K562 (cell line): ENCODE measurements at regions not wholly inside any gene's neighbourhood (a gene's known extent, or its start where the extent isn't known, plus 50 kb on each side); places are given as distances from the start of the nearest gene placed in this dataset.

Experiments
- ATAC-seq: fragments of 200-7000 bp; cut with Tn5 transposase; 3 replicates; pipeline ENCODE4 v1.9.1; 2020; ENCODE audit warnings: moderate library complexity
- BruUV-seq: library from RNA; stranded (reverse); fragments of 400-500 nt; replicated peaks from 2 replicates; lab custom pipeline; 2021; lab: Mats Ljungman, UMichigan
- CTCF ChIA-PET: fragments of 300-600 bp; formaldehyde crosslinking; extraction: SDS; loops from one replicate; lab custom pipeline; 2021; ENCODE audit warnings: low intra/inter-chr PET ratio; lab: Yijun Ruan, JAX
- POLR2A ChIA-PET: fragments of 300-600, 350-650 bp; sonication (Branson Sonifier 250); formaldehyde crosslinking; extraction: SDS; loops from one replicate; lab custom pipeline; 2021; ENCODE audit warnings: antibody characterized with exemption, inconsistent platforms; lab: Yijun Ruan, JAX
- DNase-seq, 4 experiments: peaks; one replicate each; pipeline versions ENCODE4 v3.0.0 to v3.0.0-alpha.2; 2011 to 2018; ENCODE audit warnings: low spot score in 3 of 4, mixed read lengths in 3 of 4; ENCODE audit errors: extremely low read depth in 1 of 4
- FAIRE-seq: peaks from 2 replicates; lab custom pipeline; 2011; peaks lifted over from hg19 to GRCh38; lab: Jason Lieb, UNC
- H2AFZ ChIP-seq: 2 replicates; pipeline ENCODE4 v1.6.0; 2011; ENCODE audit warnings: low read depth, low read length, control low read depth, inconsistent platforms
- H3K27ac ChIP-seq: fragments of 200-600 bp; 3 replicates; pipeline ENCODE4 v1.8.0; 2011; ENCODE audit warnings: low read depth, mild to moderate bottlenecking, control low read depth, inconsistent platforms, low read length, moderate library complexity, mixed read lengths; ENCODE audit errors: extremely low read depth
- H3K27me3 ChIP-seq, 2 experiments: fragments of 300-600 bp in 1 of 2; 2 replicates in 1 of 2; 3 replicates in 1 of 2; pipeline versions ENCODE4 v1.6.0 to v1.8.0; 2011; ENCODE audit warnings: inconsistent platforms in 2 of 2, low read length in 2 of 2, mild to moderate bottlenecking in 1 of 2, mixed read lengths in 1 of 2, moderate library complexity in 1 of 2; ENCODE audit not compliant: control insufficient read depth in 2 of 2, insufficient read depth in 2 of 2
- H3K36me3 ChIP-seq: fragments of 300-600 bp; 3 replicates; pipeline ENCODE4 v1.8.0; 2011; ENCODE audit warnings: mild to moderate bottlenecking, low read length, inconsistent platforms; ENCODE audit not compliant: control insufficient read depth, insufficient read depth
- H3K4me1 ChIP-seq, 2 experiments: fragments of 200-600 bp in 1 of 2; replicated peaks in 1 of 2; 2 replicates in 1 of 2; 3 replicates in 1 of 2; pipeline versions ENCODE4 v1.5.1 to v1.8.0; 2011; ENCODE audit warnings: inconsistent platforms in 2 of 2, low read length in 2 of 2, mild to moderate bottlenecking in 1 of 2, mixed read lengths in 1 of 2, moderate library complexity in 1 of 2; ENCODE audit not compliant: control insufficient read depth in 2 of 2, insufficient read depth in 2 of 2
- H3K4me2 ChIP-seq: 2 replicates; pipeline ENCODE4 v1.6.1; 2011; ENCODE audit warnings: low read length, control low read depth, inconsistent platforms, mixed read lengths; ENCODE audit not compliant: insufficient read depth
- H3K4me3 ChIP-seq: fragments of 200-600 bp; sonication (generic), shearing (Covaris generic); 2 replicates; pipeline ENCODE4 v1.5.1; 2016; ENCODE audit warnings: control low read depth, inconsistent platforms
- H3K79me2 ChIP-seq: fragments of 200-600 bp; 3 replicates; pipeline ENCODE4 v1.8.0; 2011; ENCODE audit warnings: low read length, inconsistent platforms; ENCODE audit not compliant: control insufficient read depth, insufficient read depth
- H3K9ac ChIP-seq, 2 experiments: 2 replicates each; pipeline versions ENCODE4 v1.6.0 to v1.6.1; 2011; ENCODE audit warnings: low read depth in 2 of 2, low read length in 2 of 2, control low read depth in 1 of 2, inconsistent platforms in 1 of 2, mild to moderate bottlenecking in 1 of 2, mixed read lengths in 1 of 2; ENCODE audit not compliant: insufficient read depth in 1 of 2
- H3K9me1 ChIP-seq: one replicate; pipeline ENCODE4 v1.6.0; 2011; ENCODE audit warnings: inconsistent platforms, mild to moderate bottlenecking, low read length, moderate library complexity; ENCODE audit not compliant: control insufficient read depth, insufficient read depth
- H3K9me3 ChIP-seq: replicated peaks from 2 replicates; pipeline ENCODE4 v1.5.1; 2011; ENCODE audit warnings: low read depth, low read length, inconsistent platforms; ENCODE audit not compliant: control insufficient read depth, insufficient read depth
- H4K20me1 ChIP-seq: replicated peaks from 2 replicates; pipeline ENCODE4 v1.6.1; 2011; ENCODE audit warnings: low read length, inconsistent platforms, mixed read lengths; ENCODE audit not compliant: control insufficient read depth, insufficient read depth
- CSDE1 ChIP-seq, 2 experiments: fragments of 450-650 bp; IDR thresholded peaks; 2 replicates each; pipeline ENCODE4 v1.6.1; 2016; ENCODE audit warnings: mild to moderate bottlenecking in 1 of 2
- DACH1 ChIP-seq: fragments of 450-650 bp; IDR thresholded peaks from 2 replicates; pipeline ENCODE4 v1.6.1; 2018; ENCODE audit not compliant: partially characterized antibody
- DDX20 ChIP-seq: fragments of 450-650 bp; IDR thresholded peaks from 2 replicates; pipeline ENCODE4 v1.6.1; 2016; ENCODE audit warnings: missing genetic modification characterization, low read depth, mild to moderate bottlenecking, missing compliant biosample characterization, moderate library complexity
- LEF1 ChIP-seq: fragments of 450-650 bp; IDR thresholded peaks from 2 replicates; pipeline ENCODE4 v1.6.1; 2016; ENCODE audit warnings: mild to moderate bottlenecking
- PRDM10 ChIP-seq: fragments of 450-650 bp; IDR thresholded peaks from 2 replicates; pipeline ENCODE4 v1.6.1; 2018; ENCODE audit not compliant: partially characterized antibody
- RBM14 ChIP-seq: fragments of 200-400 bp; formaldehyde crosslinking; IDR thresholded peaks from 2 replicates; pipeline ENCODE4 v1.6.1; 2018; ENCODE audit warnings: low read depth, mild to moderate bottlenecking, low read length, moderate library complexity, borderline replicate concordance; ENCODE audit not compliant: insufficient read depth
- SMAD4 ChIP-seq: fragments of 250-450 bp; sonication (Bioruptor Pico); conservative IDR thresholded peaks from 2 replicates; pipeline ENCODE4 v1.8.0; 2021; ENCODE audit warnings: inconsistent platforms, mild to moderate bottlenecking, moderate library complexity
- ZMIZ1 ChIP-seq, 2 experiments: fragments of 150-350 bp in 1 of 2; IDR thresholded peaks; 2 replicates each; pipeline ENCODE4 v1.6.1; 2012 to 2016; ENCODE audit warnings: low read depth in 2 of 2, low read length in 2 of 2, mild to moderate bottlenecking in 1 of 2, moderate library complexity in 1 of 2
- ZNF395 ChIP-seq: fragments of 200-800 bp; sonication (Bioruptor generic); IDR thresholded peaks from 2 replicates; pipeline ENCODE4 v1.6.1; 2017; ENCODE audit warnings: missing genetic modification characterization, missing compliant biosample characterization
- ZNF644 ChIP-seq: fragments of 200-800 bp; sonication (Bioruptor generic); IDR thresholded peaks from 2 replicates; pipeline ENCODE4 v1.6.1; 2016; ENCODE audit warnings: low read depth, missing genetic modification characterization, missing compliant biosample characterization
- WGBS: fragments of 100-300 bp; shearing (Covaris generic); methylation state at CpG from one replicate; pipeline ENCODE4 v1.1.6; 2016; ENCODE audit warnings: low coverage, mixed read lengths; ENCODE audit not compliant: insufficient coverage; ENCODE audit errors: missing lambda C conversion rate; 5-methylcytosine and 5-hydroxymethylcytosine counted together
- in situ Hi-C: fragments of 300-500 bp; cut with MboI; formaldehyde crosslinking; loops from 4 replicates; pipeline ENCODE4 v1.15.0; 2018; ENCODE audit warnings: inconsistent platforms, mixed read lengths
- intact Hi-C: fragments of 100-400 bp; cut with micrococcal nuclease; formaldehyde crosslinking; loops from 2 replicates; pipeline ENCODE4 v1.14.2; 2022

- intact Hi-C loops, result no loop called here
- Histone ChIP-seq H3K9me1 (no peaks in the 10 kb centered on the region), H3K27ac (peak overlapping the region; percentile 26; the same call in 1 of the 3 replicates), H3K27me3 (no peaks in the 10 kb centered on the region), H3K36me3 (no peaks in the 10 kb centered on the region), H3K79me2 (no peaks in the 10 kb centered on the region), H3K9me3 (no peaks in the 10 kb centered on the region), H3K4me3 (no peak overlapping the region), H3K4me2 (peak overlapping the region; percentile 53), H4K20me1 (no peaks in the 10 kb centered on the region), H2AFZ (peak overlapping the region; percentile 4; the same call in 1 of the 2 replicates), H3K9ac (peak overlapping the region in 1 of 2 experiments; percentile 54; a peak in 1 of 4 replicates), H3K4me1 (peaks cover 36 to 62% of the 10 kb centered on the region in 2 experiments)
- in situ Hi-C loops, result no loop called here
- BruUV-seq, result no TSS peak
- DNase-seq (peak; percentile 79 to 94 (median 85)), FAIRE-seq (peak; percentile 98), ATAC-seq (peak; percentile 90)
- CTCF ChIA-PET, result no interaction called here
- POLR2A ChIA-PET, result interaction anchor here (0.6 to 1.8 kb wide), 3 partner anchors 18 to 128 kb away, joined by 3 to 7 read pairs (median 5); no protein-coding TSS in a partner anchor
- 0% methylated on average over 1 of the region's 1 CpG for WGBS
- TF ChIP-seq LEF1 (peak; percentile 92), DACH1 (peak; percentile 23), CSDE1 (IDR thresholded peaks at IDR 0.05) (peak; percentile 21 to 90; a peak in 3 of 4 replicates), SMAD4 (CRISPR knock-in tag) (peak; percentile 79), PRDM10 (peak; percentile 38), ZNF395 (CRISPR knock-in tag) (no peak), ZMIZ1 (IDR thresholded peaks at IDR 0.05; ENCODE audit: low read depth in 2 of 2, low read length in 2 of 2) (peak in 1 of 2 experiments; percentile 88; a peak in 2 of 4 replicates), DDX20 (tag) (no peak), ZNF644 (tag) (0 out of 2 replicates have a peak, but pooled peaks have one; percentile 69), RBM14 (no peak)
These were observed 538.8 kb downstream of the MATN1 start for GRCh38 chr1:30184393-30185141.
